ENCODE measurements at regions not wholly inside any gene's neighbourhood (a gene's known extent, or its start where the extent isn't known, plus 50 kb on each side); places are given as distances from the start of the nearest gene placed in this dataset.
A peak's percentile ranks its signal among the peaks of the same experiment; 100 is the strongest.

- no peak for DNase-seq
These were observed 58.9 kb upstream of the PALMD start for GRCh38 chr1:99587008-99587407.

GRCh38 chr1:99589186-99589636, 56.7 kb upstream of the PALMD start:
- DNase-seq: no peak

- DNase-seq: peak; percentile 2
These were observed 55.2 kb upstream of the PALMD start for GRCh38 chr1:99590578-99591209.

- no peak for DNase-seq
These were observed 54.0 kb upstream of the PALMD start for GRCh38 chr1:99591886-99592285.

GRCh38 chr1:99594205-99594604, 51.7 kb upstream of the PALMD start:
- no peak for DNase-seq

- DNase-seq: no peak
These were observed 50.9 kb upstream of the PALMD start for GRCh38 chr1:99595041-99595440.

- no peak for DNase-seq
These were observed 50.5 kb upstream of the PALMD start for GRCh38 chr1:99595441-99595840.
